ENCODE measurements at regions not wholly inside any gene's neighbourhood (a gene's known extent, or its start where the extent isn't known, plus 50 kb on each side); places are given as distances from the start of the nearest gene placed in this dataset.

DNA sequence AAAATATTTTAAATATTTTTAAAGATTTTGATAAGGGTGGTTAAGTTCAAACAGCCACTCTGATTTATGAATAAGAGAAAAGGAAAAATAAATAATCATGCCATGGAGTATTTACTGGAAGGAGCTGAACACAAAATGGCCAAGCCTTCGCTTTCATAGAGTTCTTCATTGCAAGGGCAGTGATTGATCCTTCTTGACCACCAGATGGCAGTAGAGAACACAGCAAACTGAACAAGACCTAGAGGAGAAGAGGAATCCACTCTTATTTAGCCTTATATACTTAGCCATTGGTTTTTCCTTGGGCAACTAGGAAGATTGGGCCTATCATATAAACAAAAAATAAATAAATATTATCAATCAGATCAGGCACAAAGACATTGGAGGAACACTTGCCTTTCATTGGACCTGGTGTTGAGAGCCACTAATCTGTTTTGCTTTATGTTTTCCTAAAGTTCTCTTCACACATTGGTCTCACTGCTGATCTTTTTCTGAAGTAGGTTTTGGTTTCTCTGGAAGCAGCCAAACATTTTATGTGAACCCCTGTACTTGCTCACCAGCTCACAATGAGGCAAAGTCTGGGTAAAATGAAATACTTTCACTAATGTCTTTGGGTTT lies 58.1 kb upstream of the PARM1 start:
- no peak overlapping the region for H2AFZ ChIP-seq (ENCODE audit: low read length)
- POLR2A ChIA-PET (ENCODE audit: partially characterized antibody), result interaction anchor here (0.7 kb wide), 1 partner anchor 59 kb away, joined by 3 read pairs; no protein-coding TSS in a partner anchor
- no peak for TF ChIP-seq ZNF274 (IDR thresholded peaks at IDR 0.05; ENCODE audit: borderline replicate concordance, extremely low read depth, low read length)
- TF ChIP-seq TCF12 (IDR thresholded peaks at IDR 0.05; ENCODE audit: low read depth, low read length), result no peak
- TF ChIP-seq, protein P1, sequence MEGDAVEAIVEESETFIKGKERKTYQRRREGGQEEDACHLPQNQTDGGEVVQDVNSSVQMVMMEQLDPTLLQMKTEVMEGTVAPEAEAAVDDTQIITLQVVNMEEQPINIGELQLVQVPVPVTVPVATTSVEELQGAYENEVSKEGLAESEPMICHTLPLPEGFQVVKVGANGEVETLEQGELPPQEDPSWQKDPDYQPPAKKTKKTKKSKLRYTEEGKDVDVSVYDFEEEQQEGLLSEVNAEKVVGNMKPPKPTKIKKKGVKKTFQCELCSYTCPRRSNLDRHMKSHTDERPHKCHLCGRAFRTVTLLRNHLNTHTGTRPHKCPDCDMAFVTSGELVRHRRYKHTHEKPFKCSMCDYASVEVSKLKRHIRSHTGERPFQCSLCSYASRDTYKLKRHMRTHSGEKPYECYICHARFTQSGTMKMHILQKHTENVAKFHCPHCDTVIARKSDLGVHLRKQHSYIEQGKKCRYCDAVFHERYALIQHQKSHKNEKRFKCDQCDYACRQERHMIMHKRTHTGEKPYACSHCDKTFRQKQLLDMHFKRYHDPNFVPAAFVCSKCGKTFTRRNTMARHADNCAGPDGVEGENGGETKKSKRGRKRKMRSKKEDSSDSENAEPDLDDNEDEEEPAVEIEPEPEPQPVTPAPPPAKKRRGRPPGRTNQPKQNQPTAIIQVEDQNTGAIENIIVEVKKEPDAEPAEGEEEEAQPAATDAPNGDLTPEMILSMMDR (IDR thresholded peaks at IDR 0.05; ENCODE audit: control extremely low read depth in 1 of 3, insufficient read depth in 1 of 3, low read depth in 1 of 3, low read length in 3 of 3), result peak in 2 of 3 experiments; percentile 65 to 84; a peak in 3 of 4 replicates
- TF ChIP-seq RAD21 (IDR thresholded peaks at IDR 0.05 in 1 of 2, conservative IDR thresholded peaks at IDR 0.05 in 1 of 2; ENCODE audit: low read depth in 2 of 2, low read length in 2 of 2), result peak; percentile 86

More for the DNA sequence above, 58.1 kb upstream of the PARM1 start:
- no peak overlapping the region for H4K5ac ChIP-seq (ENCODE audit: insufficient read length, low read depth, low read length)
- H3K18ac ChIP-seq (ENCODE audit: extremely low read depth, low read length), result no peak overlapping the region
- H2BK12ac ChIP-seq (ENCODE audit: low read depth, low read length), result no peak overlapping the region
- H3K36me3 ChIP-seq (ENCODE audit: control insufficient read depth in 2 of 4, insufficient read depth in 4 of 4, low read length in 3 of 4), result no peaks in the 10 kb centered on the region
- FAIRE-seq (peak; percentile 99), DNase-seq (ENCODE audit: low read depth in 1 of 2, low spot score in 2 of 2) (no peak)
- no peak overlapping the region for H3K27ac ChIP-seq (ENCODE audit: low read depth, low read length)
- no peak overlapping the region for H2BK15ac ChIP-seq (ENCODE audit: low read length)
- H2BK120ac ChIP-seq (replicated peaks; ENCODE audit: low read depth, low read length), result no peak overlapping the region
- no peak overlapping the region for H3K56ac ChIP-seq (replicated peaks; ENCODE audit: insufficient read length, low read depth, low read length)
- no peaks in the 10 kb centered on the region for H3K23me2 ChIP-seq (ENCODE audit: low read depth, low read length)
- no peak overlapping the region for H2AK5ac ChIP-seq (ENCODE audit: low read depth, low read length)
- H3K4me1 ChIP-seq (replicated peaks in 1 of 4; ENCODE audit: control insufficient read depth in 3 of 4, insufficient read depth in 4 of 4, low read length in 3 of 4), result no peaks in the 10 kb centered on the region
- H3K14ac ChIP-seq (ENCODE audit: insufficient read length), result no peak overlapping the region
- H2BK5ac ChIP-seq (ENCODE audit: low read depth, low read length), result no peak overlapping the region
- H3K4me3 ChIP-seq (ENCODE audit: extremely low read depth in 1 of 4, insufficient read depth in 2 of 4, low read depth in 3 of 4, low read length in 4 of 4), result no peak overlapping the region
- H4K91ac ChIP-seq (replicated peaks; ENCODE audit: insufficient read length, low read length), result no peak overlapping the region
- H3K9me3 ChIP-seq (ENCODE audit: insufficient read depth in 2 of 2, low read depth in 1 of 2, low read length in 1 of 2), result no peaks in the 10 kb centered on the region
- H3K79me1 ChIP-seq (ENCODE audit: low read depth, low read length), result no peaks in the 10 kb centered on the region
- no peaks in the 10 kb centered on the region for H4K20me1 ChIP-seq (replicated peaks in 1 of 2; ENCODE audit: control insufficient read depth in 1 of 2, insufficient read depth in 2 of 2, low read length in 2 of 2)
- H2BK20ac ChIP-seq (ENCODE audit: low read length), result no peak overlapping the region
- H3K4me2 ChIP-seq (ENCODE audit: insufficient read depth in 1 of 2, low read depth in 2 of 2, low read length in 2 of 2), result no peak overlapping the region
- H4K8ac ChIP-seq (ENCODE audit: extremely low read depth, insufficient read depth, low read length), result no peak overlapping the region
- H3K4ac ChIP-seq (replicated peaks; ENCODE audit: insufficient read length, low read depth, low read length), result no peak overlapping the region
- H3K23ac ChIP-seq (ENCODE audit: insufficient read length), result no peak overlapping the region
- WGBS, 2 experiments (ENCODE audit: extremely low coverage in 1 of 2, insufficient coverage in 1 of 2, insufficient read length in 1 of 2, insufficient replicate concordance in 2 of 2, low coverage in 1 of 2, low lambda C conversion rate in 2 of 2, missing lambda C conversion rate in 1 of 2), result 42% methylated on average over 1 of the region's 1 CpG; no CpG with 5 or more reads in 1 of the 2 experiments
- H3K79me2 ChIP-seq (ENCODE audit: control insufficient read depth in 1 of 2, insufficient read depth in 2 of 2, low read length in 2 of 2), result no peaks in the 10 kb centered on the region
- no peaks in the 10 kb centered on the region for H3K27me3 ChIP-seq (replicated peaks in 1 of 4; ENCODE audit: control insufficient read depth in 3 of 4, extremely low read depth in 1 of 4, insufficient read depth in 3 of 4, low read length in 3 of 4)
- CTCF ChIA-PET (ENCODE audit: partially characterized antibody), result interaction anchor here (0.6 to 3.9 kb wide), 31 partner anchors 8 to 613 kb away, joined by 3 to 42 read pairs (median 5); partner anchors contain the start of genes BTC and PARM1
- no peak overlapping the region for H3K9ac ChIP-seq (replicated peaks in 1 of 4; ENCODE audit: extremely low read depth in 1 of 4, low read depth in 3 of 4, low read length in 3 of 4)
